ENCODE measurements at regions not wholly inside any gene's neighbourhood (a gene's known extent, or its start where the extent isn't known, plus 50 kb on each side); places are given as distances from the start of the nearest gene placed in this dataset.

DNA sequence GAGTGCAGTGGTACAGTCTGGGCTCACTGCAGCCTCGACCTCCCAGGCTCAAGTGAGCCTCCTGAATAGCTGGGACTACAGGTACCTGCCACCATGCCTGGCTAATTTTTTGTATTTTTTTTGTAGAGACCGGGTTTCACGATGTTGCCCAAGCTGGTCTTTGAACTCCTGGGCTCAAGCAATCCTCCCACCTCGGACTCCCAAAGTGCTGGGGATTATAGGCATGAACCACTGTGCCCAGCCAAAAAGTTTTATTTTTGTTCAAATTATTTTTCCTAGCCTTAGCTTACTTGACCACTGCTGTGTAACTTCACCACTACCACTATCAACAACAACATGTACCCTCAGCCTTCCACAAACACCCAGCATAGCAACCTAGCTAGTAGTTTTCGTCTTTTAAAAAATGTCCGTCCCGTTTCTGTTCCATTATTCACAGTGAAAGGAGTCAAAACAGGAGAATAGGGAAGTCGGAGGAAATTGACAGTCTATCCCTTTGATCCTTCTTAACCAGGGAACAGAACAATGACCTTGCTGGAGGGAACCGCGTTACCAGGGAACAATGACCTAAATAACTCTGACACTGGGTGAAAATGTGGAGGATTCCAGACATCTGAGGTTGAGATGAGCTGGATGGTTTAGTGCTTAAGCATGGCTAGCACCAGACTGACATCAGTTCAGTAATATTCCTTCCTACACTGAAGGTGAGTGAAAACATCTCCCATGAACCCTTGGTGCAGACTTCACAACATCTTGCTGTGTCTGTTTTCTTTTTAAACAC lies 69.2 kb upstream of the ARL4C start:
- no peak overlapping the region for H3K4ac ChIP-seq (ENCODE audit: low read depth, low read length)
- H3K4me1 ChIP-seq (ENCODE audit: insufficient read depth, low read length): no peaks in the 10 kb centered on the region
- no peak for DNase-seq
- no peak overlapping the region for H3K56ac ChIP-seq (ENCODE audit: insufficient read length, low read depth, low read length)
- no peak overlapping the region for H3K14ac ChIP-seq (ENCODE audit: insufficient read depth, low read length)
- no peak overlapping the region for H3K4me3 Mint-ChIP-seq
- no peak overlapping the region for H3K4me2 ChIP-seq (ENCODE audit: insufficient read depth, insufficient read length, low read length)
- H3T11ph ChIP-seq (ENCODE audit: low read length): no peak overlapping the region
- peaks cover 16 to 26% of the 10 kb centered on the region in 2 experiments for H3K4me1 Mint-ChIP-seq
- H3K9me3 ChIP-seq (ENCODE audit: control insufficient read depth, low read depth, low read length): no peaks in the 10 kb centered on the region
- H2BK12ac ChIP-seq (ENCODE audit: insufficient read length, low read depth, low read length): no peak overlapping the region
- H4K8ac ChIP-seq (replicated peaks; ENCODE audit: insufficient read length, low read depth, low read length): no peak overlapping the region
- H3K9me3 Mint-ChIP-seq: peaks cover 7 to 10% of the 10 kb centered on the region in 2 experiments
- H2BK5ac ChIP-seq (ENCODE audit: insufficient read length, low read length): no peak overlapping the region
- no peak overlapping the region for H3K27ac ChIP-seq (ENCODE audit: insufficient read length, low read depth, low read length)
- no peak overlapping the region for H4K5ac ChIP-seq (ENCODE audit: insufficient read length, low read depth, low read length)
- no CpG with 5 or more reads among the region's 10 CpGs for WGBS (ENCODE audit: extremely low coverage, insufficient read length, low lambda C conversion rate)
- peaks cover 6 to 9% (median 9%) of the 10 kb centered on the region in 3 experiments; a peak in 5 of 7 replicates for H3K36me3 Mint-ChIP-seq (ENCODE audit: insufficient read depth in 1 of 3, low read depth in 3 of 3)
- no peak overlapping the region for H2BK20ac ChIP-seq (ENCODE audit: low read depth, low read length, poor library complexity, severe bottlenecking)
- no peak overlapping the region for H4K91ac ChIP-seq (ENCODE audit: insufficient read length, low read depth, low read length)
- no peak overlapping the region for H3K23ac ChIP-seq (ENCODE audit: insufficient read length, low read depth, low read length)
- H2AK5ac ChIP-seq (ENCODE audit: insufficient read length, low read length): no peak overlapping the region
- H2BK120ac ChIP-seq (ENCODE audit: low read depth, low read length, poor library complexity, severe bottlenecking): no peak overlapping the region
- no peak overlapping the region for H3K18ac ChIP-seq (ENCODE audit: insufficient read length, low read depth, low read length)
- peaks cover 10% of the 10 kb centered on the region for H3K27me3 Mint-ChIP-seq (ENCODE audit: low read depth)
- TF ChIP-seq, protein P1, sequence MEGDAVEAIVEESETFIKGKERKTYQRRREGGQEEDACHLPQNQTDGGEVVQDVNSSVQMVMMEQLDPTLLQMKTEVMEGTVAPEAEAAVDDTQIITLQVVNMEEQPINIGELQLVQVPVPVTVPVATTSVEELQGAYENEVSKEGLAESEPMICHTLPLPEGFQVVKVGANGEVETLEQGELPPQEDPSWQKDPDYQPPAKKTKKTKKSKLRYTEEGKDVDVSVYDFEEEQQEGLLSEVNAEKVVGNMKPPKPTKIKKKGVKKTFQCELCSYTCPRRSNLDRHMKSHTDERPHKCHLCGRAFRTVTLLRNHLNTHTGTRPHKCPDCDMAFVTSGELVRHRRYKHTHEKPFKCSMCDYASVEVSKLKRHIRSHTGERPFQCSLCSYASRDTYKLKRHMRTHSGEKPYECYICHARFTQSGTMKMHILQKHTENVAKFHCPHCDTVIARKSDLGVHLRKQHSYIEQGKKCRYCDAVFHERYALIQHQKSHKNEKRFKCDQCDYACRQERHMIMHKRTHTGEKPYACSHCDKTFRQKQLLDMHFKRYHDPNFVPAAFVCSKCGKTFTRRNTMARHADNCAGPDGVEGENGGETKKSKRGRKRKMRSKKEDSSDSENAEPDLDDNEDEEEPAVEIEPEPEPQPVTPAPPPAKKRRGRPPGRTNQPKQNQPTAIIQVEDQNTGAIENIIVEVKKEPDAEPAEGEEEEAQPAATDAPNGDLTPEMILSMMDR (conservative IDR thresholded peaks at IDR 0.05): no peak
- H4K20me1 ChIP-seq (ENCODE audit: control insufficient read depth, insufficient read depth, insufficient read length): no peaks in the 10 kb centered on the region
- H3K9ac ChIP-seq (ENCODE audit: extremely low read depth, insufficient read length, low read length): no peak overlapping the region
- no peaks in the 10 kb centered on the region for H3K79me2 ChIP-seq (ENCODE audit: insufficient read depth, low read length)
- H3K27ac Mint-ChIP-seq: no peak overlapping the region
- H3K79me1 ChIP-seq (ENCODE audit: insufficient read depth, low read depth, low read length, poor library complexity, severe bottlenecking): no peaks in the 10 kb centered on the region
- no peaks in the 10 kb centered on the region for H3K27me3 ChIP-seq (ENCODE audit: insufficient read depth, low read length)
- no peak overlapping the region for H2BK15ac ChIP-seq (ENCODE audit: low read depth, low read length)
- no peaks in the 10 kb centered on the region for H3K23me2 ChIP-seq (ENCODE audit: insufficient read length, low read depth, low read length, poor library complexity, severe bottlenecking)
- no peak overlapping the region for H2AFZ ChIP-seq (ENCODE audit: low read length)
